ENCODE measurements at regions not wholly inside any gene's neighbourhood (a gene's known extent, or its start where the extent isn't known, plus 50 kb on each side); places are given as distances from the start of the nearest gene placed in this dataset.

GRCh38 chr2:15754703-15755099, 163.0 kb downstream of the DDX1 start:
- Histone ChIP-seq H3K9me3 (peaks cover 0 to 4% (median 0%) of the 10 kb centered on the region in 8 donors), H3K36me3 (no peaks in the 10 kb centered on the region), H3K4me1 (no peaks in the 10 kb centered on the region), H3K27me3 (replicated peaks in 1 of 7) (no peaks in the 10 kb centered on the region), H3K4me3 (no peak overlapping the region), H3K27ac (no peak overlapping the region)
- 80 to 95% (median 91%) methylated on average over 5 of the region's 5 CpGs for WGBS, 5 donors
- TF ChIP-seq CTCF (IDR thresholded peaks at IDR 0.05 in 8 of 11, conservative IDR thresholded peaks at IDR 0.05 in 3 of 11) = no peak
- no peak for TF ChIP-seq POLR2AphosphoS5 (IDR thresholded peaks at IDR 0.05)
- no peak for TF ChIP-seq POLR2A (IDR thresholded peaks at IDR 0.05)
- no peak for DNase-seq
- intact Hi-C loops (cut with DNase I; ENCODE audit: low total_unique reads) = no loop called here

- Histone ChIP-seq H3K36me3 (no peaks in the 10 kb centered on the region), H3K4me1 (peaks cover 0 to 4% (median 0%) of the 10 kb centered on the region in 6 donors), H3K27ac (no peak overlapping the region), H3K9me3 (peaks cover 0 to 4% (median 0%) of the 10 kb centered on the region in 8 donors), H3K27me3 (replicated peaks in 1 of 7) (no peaks in the 10 kb centered on the region), H3K4me3 (no peak overlapping the region)
- no peak for DNase-seq
- TF ChIP-seq POLR2A (IDR thresholded peaks at IDR 0.05) (no peak), CTCF (IDR thresholded peaks at IDR 0.05 in 8 of 11, conservative IDR thresholded peaks at IDR 0.05 in 3 of 11) (no peak), POLR2AphosphoS5 (IDR thresholded peaks at IDR 0.05) (no peak)
- WGBS, 5 donors = 76 to 91% (median 87%) methylated on average over 2 of the region's 2 CpGs
- intact Hi-C loops (cut with DNase I; ENCODE audit: low total_unique reads) = no loop called here
These were observed 163.9 kb downstream of the DDX1 start for GRCh38 chr2:15755528-15755927.

GRCh38 chr2:15756011-15756550, 164.4 kb downstream of the DDX1 start:
- WGBS, 5 donors = 90 to 96% (median 94%) methylated on average over 2 of the region's 2 CpGs

More at GRCh38 chr2:15756011-15756550, 164.4 kb downstream of the DDX1 start:
- Histone ChIP-seq H3K36me3 (no peaks in the 10 kb centered on the region), H3K27me3 (replicated peaks in 1 of 7) (no peaks in the 10 kb centered on the region), H3K27ac (no peak overlapping the region), H3K4me3 (no peak overlapping the region), H3K4me1 (peaks cover 0 to 9% (median 0%) of the 10 kb centered on the region in 6 donors), H3K9me3 (peaks cover 0 to 4% (median 0%) of the 10 kb centered on the region in 8 donors)
- DNase-seq = no peak
- TF ChIP-seq POLR2AphosphoS5 (IDR thresholded peaks at IDR 0.05) (no peak), POLR2A (IDR thresholded peaks at IDR 0.05) (no peak), CTCF (IDR thresholded peaks at IDR 0.05 in 8 of 11, conservative IDR thresholded peaks at IDR 0.05 in 3 of 11) (no peak)
- intact Hi-C loops (cut with DNase I; ENCODE audit: low total_unique reads) = no loop called here

Data from spleen (tissue), 11 donors.